IPS DF 4.7 (cell line): ENCODE measurements at regions not wholly inside any gene's neighbourhood (a gene's known extent, or its start where the extent isn't known, plus 50 kb on each side); places are given as distances from the start of the nearest gene placed in this dataset.
A peak's percentile ranks its signal among the peaks of the same experiment; 100 is the strongest.

ENCODE experiments used
- DNase-seq: peaks from one replicate; pipeline ENCODE4 v3.0.0-alpha.2; 2013; ENCODE audit warnings: low spot score; ENCODE audit errors: extremely low read depth

DNA sequence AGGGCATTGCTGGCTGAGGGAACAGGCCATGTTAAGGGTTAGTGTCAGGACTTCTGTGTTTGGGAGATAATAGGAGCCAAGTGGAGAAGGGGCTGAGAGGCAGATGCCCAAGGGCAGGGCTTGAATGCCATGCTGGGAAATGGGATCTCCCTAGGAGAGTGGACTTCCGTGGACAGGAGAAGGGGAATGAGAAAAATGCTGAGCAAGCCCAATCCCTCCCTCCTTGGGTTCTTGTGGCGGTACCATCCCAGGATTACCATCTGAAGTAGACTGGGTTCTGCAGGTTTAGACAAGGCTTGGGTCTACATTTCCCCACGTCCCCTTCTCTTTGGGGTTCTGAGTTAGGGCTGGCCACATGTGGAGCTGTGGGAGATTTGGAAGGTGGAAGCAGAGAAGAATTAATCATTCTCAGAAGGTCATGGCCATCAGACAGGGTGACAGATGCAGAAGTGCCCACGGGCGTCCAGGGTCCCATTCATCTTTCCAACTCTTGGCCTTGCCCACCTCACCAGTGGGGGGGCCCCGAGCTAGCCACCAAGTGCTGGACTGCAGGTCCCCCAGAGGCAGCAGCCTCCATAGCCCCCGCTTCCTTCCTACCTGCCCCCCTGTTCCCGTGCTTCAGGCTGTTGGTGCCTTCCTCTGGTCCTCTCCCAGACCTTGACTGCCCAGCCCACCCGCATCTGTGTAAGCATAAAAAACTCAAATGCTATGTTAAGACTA, 354.8 kb downstream of the RPS24 start:
- DNase-seq: no peak

DNA sequence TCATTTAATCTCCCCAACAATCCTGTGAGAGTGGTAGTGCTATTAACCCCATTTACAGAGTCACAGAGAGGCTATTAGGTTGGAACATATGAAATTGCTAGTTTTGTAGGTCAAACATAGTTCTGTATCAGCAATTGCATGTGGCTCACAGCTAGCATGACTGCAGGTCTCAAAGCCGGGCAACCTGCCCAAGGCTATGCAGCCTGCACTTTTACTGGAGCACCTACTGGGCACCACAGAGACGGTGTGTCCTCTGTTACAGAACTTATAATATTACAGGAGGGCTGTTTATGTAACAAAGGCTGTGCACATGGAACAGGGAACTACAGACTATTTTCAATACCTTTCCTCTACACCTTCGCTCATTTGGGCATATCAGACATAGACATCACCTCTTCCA, 355.8 kb downstream of the RPS24 start:
- no peak for DNase-seq

- DNase-seq: no peak
Observed at GRCh38 chr10:78390051-78390450, 356.4 kb downstream of the RPS24 start.

- DNase-seq: no peak
Observed at GRCh38 chr10:78390817-78391216, 357.2 kb downstream of the RPS24 start.

DNA sequence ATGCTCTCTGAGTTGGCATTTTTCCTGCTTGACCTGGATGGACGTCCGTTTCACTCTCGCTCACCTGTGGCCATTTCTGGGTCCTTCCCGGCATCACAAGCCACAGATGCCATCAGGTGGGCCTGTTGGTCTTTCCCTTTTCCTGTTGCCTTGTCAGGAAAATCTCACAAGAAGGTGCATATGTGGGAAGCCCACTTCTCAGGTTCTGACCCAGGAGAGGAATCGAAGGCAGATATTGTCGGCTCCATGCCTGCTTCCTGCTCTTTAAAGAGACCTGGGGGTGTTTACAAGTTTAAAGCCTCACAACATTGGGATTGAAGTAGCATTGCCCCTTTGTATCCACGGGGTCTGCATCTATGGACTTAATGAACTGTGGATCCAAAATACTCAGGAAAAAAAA, 357.9 kb downstream of the RPS24 start:
- no peak for DNase-seq

DNA sequence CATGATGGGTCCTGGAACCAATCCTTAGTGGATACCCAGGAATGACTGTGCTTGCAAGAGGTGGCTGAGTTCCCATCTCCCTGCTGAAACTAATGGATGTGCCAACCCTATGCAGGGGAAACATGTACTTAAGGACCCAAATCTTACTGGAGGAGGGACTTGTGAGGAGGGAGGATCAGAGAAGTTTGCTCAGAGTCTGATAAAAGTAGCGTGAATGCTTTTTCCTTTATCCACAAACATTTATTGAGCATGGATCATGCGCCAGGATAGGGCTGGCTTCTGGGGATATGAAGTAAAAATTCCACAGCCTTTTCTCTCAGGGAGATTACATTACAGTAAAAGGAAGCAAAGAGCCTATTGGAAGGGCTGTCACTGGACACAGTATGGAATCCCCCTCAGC, 358.5 kb downstream of the RPS24 start:
- DNase-seq: no peak

- DNase-seq: no peak
Observed at GRCh38 chr10:78393094-78393493, 359.4 kb downstream of the RPS24 start.

- no peak for DNase-seq
Observed at GRCh38 chr10:78394047-78394446, 360.4 kb downstream of the RPS24 start.

GRCh38 chr10:78395162-78395561, 361.5 kb downstream of the RPS24 start:
- no peak for DNase-seq

GRCh38 chr10:78396754-78397153, 363.1 kb downstream of the RPS24 start:
- DNase-seq: no peak

DNA sequence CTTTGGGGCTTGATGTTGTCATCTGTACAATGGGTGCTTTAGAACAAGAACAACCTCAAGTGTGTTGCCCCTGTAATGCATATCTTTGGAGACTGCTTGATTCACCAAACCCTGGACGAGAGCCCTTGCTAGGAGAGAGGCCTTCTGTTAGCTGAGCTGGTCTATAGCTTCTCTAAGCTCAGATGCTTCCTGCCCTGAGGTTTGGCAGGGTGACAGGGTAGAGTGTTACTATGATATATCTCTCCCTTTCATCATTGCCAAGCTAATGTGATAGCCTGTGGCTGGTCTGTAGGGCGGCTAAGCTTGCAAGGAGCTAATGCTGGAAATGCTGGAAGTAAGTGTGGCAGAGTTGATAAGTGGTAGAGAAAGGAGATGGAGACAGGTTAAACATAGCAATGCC, 364.1 kb downstream of the RPS24 start:
- DNase-seq: no peak

GRCh38 chr10:78398382-78398781, 364.7 kb downstream of the RPS24 start:
- no peak for DNase-seq

GRCh38 chr10:78401624-78402367, 368.1 kb downstream of the RPS24 start:
- no peak for DNase-seq

- no peak for DNase-seq
Observed at GRCh38 chr10:78402591-78402990, 368.9 kb downstream of the RPS24 start.

DNA sequence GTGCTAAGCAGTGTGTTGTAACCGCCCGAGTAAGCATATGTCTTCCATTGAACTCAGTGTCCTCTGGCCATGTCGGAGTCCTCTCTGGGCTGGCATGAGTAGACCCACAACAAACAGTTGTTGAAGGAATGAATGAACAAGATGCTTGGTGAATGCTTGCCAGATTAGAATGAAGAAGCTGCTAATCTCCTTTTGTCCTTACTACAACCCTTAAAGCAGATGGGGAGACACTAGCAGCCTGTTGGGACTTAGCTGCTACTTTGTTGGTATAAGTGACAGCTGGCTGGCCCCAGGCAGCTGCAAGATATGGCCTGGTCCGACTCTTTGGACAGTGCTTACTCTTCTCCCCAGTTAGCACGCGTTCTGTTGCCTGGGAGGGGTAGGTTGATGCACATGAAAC, 370.1 kb downstream of the RPS24 start:
- no peak for DNase-seq

GRCh38 chr10:78404296-78404695, 370.6 kb downstream of the RPS24 start:
- DNase-seq: no peak

- DNase-seq: no peak
Observed at GRCh38 chr10:78405231-78405630, 371.6 kb downstream of the RPS24 start.

DNA sequence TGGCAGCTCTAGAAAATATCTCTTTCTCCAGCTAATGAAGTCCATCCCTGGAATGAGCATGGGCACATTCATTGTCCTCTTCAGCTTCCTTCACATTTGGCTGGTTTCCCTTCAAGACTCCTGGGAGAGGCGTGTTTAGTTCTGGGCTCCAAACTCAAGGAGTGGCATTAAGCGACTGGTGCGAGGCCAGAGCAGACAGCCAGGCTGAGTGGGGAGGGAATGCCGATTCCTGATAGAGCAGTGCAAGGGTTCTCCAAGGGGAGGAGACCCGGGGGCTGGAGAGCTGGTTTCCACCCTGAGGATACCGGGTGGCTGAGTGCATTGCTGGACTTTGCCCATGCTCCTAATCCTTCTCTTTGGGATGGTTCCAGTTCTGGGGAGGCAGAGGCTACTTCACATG, 372.1 kb downstream of the RPS24 start:
- no peak for DNase-seq

DNA sequence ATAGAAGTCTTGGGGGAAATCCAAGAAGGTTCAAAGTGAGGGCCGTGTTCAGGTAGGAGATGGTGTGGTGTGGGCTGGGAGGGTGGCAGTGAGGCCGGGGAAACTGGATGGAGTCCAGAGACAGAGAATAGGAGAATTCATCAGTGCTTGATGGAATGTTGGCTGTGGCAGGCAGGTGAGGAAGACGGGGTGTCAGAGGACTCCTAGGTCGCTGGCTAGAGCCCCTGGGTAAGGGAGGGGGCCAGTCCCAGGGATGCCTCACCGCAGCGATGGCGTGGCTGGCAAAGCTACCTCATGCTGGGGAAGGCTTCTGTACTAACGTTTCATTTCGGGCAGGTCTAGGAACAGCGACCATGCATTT, 373.0 kb downstream of the RPS24 start:
- DNase-seq: no peak

GRCh38 chr10:78407009-78407711, 373.5 kb downstream of the RPS24 start:
- peak; percentile 99 for DNase-seq

- no peak for DNase-seq
Observed at GRCh38 chr10:78407966-78408365, 374.3 kb downstream of the RPS24 start.

DNA sequence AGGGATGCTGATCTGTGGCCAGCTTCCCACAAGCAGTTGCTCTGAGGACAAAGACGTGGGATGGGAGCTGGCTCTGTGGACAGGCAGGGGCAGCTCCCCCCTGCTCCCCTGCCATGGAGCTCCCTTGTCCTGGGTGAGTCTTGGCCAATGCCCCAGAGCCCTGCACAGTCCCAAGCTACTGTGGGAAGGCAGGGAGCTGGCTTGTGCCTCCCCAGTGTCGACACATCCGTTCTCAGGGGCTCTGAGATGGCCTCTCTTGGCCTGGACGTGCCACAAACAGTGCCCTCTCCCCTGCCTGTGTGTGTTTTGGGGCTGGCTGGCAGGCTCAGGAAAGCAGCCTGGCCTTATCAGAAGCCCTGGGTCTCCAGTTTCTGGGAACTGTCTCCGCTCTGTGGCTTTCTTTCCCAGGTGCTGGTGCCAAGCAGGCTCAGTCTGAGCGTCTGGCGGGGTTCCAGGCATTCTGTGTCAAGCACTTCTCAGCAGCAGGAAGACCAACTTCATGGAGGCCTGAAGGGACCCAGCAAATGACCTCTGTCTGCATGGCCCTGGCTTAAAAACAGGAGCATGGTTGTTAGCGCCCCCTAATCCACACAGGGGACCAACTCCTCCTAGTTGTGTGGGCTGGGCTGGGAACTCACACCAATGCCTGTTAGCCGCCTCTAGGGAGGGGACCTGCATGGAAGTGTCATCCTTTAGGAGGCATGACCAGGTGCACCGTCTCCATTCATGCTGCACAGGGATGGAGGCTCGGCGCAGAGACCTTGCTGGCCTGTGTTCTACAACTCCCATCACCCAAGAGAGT, 375.2 kb downstream of the RPS24 start:
- no peak for DNase-seq
